ENCODE measurements at regions not wholly inside any gene's neighbourhood (a gene's known extent, or its start where the extent isn't known, plus 50 kb on each side); places are given as distances from the start of the nearest gene placed in this dataset.

GRCh38 chr13:105343134-105343806 is 1192.2 kb downstream of the EFNB2 start:
- H3K27ac ChIP-seq (ENCODE audit: low read depth, low read length, poor library complexity, severe bottlenecking): no peak overlapping the region
- intact Hi-C loops (cut with micrococcal nuclease; ENCODE audit: unreplicated experiment): no loop called here
- no peaks in the 10 kb centered on the region for H3K9me3 ChIP-seq (ENCODE audit: low read length)
- no peak for TF ChIP-seq EZH2phosphoT487 (IDR thresholded peaks at IDR 0.05; ENCODE audit: borderline replicate concordance, low read depth, low read length)
- no peak for TF ChIP-seq CTCF (conservative IDR thresholded peaks at IDR 0.05; ENCODE audit: low read length)
- H4K20me1 ChIP-seq (ENCODE audit: insufficient read depth, low read length): no peaks in the 10 kb centered on the region
- no peaks in the 10 kb centered on the region for H3K4me1 ChIP-seq (ENCODE audit: insufficient read depth, low read length, poor library complexity, severe bottlenecking)
- H3K9me2 ChIP-seq (ENCODE audit: insufficient read depth, low read length): no peaks in the 10 kb centered on the region
- CTCF ChIA-PET (ENCODE audit: unreplicated experiment): no interaction called here
- POLR2A ChIA-PET: interaction anchor here (0.8 kb wide), 1 partner anchor 27 kb away, joined by 4 read pairs; no protein-coding TSS in a partner anchor
- no peak for DNase-seq (ENCODE audit: low spot score)
- no TSS peak for BruUV-seq (replicated peaks)
- H3K4me3 ChIP-seq (ENCODE audit: low read depth, low read length, poor library complexity, severe bottlenecking): no peak overlapping the region
- no peak overlapping the region for H3K4me2 ChIP-seq (ENCODE audit: low read length)
- no peaks in the 10 kb centered on the region for H3K36me3 ChIP-seq (ENCODE audit: insufficient read depth, low read length)
- no peak overlapping the region for H2AFZ ChIP-seq (ENCODE audit: low read length)
- no peaks in the 10 kb centered on the region for H3K79me2 ChIP-seq (ENCODE audit: insufficient read depth, low read depth, low read length)

- no peaks in the 10 kb centered on the region for H3K9me3 ChIP-seq (ENCODE audit: low read length)
- H3K36me3 ChIP-seq (ENCODE audit: insufficient read depth, low read length): no peaks in the 10 kb centered on the region
- no TSS peak for BruUV-seq (replicated peaks)
- no peak overlapping the region for H3K27ac ChIP-seq (ENCODE audit: low read depth, low read length, poor library complexity, severe bottlenecking)
- no peaks in the 10 kb centered on the region for H3K9me2 ChIP-seq (ENCODE audit: insufficient read depth, low read length)
- no peaks in the 10 kb centered on the region for H3K79me2 ChIP-seq (ENCODE audit: insufficient read depth, low read depth, low read length)
- no peaks in the 10 kb centered on the region for H4K20me1 ChIP-seq (ENCODE audit: insufficient read depth, low read length)
- no peak overlapping the region for H3K4me2 ChIP-seq (ENCODE audit: low read length)
- H3K4me3 ChIP-seq (ENCODE audit: low read depth, low read length, poor library complexity, severe bottlenecking): no peak overlapping the region
- CTCF ChIA-PET (ENCODE audit: unreplicated experiment): no interaction called here
- H2AFZ ChIP-seq (ENCODE audit: low read length): no peak overlapping the region
- TF ChIP-seq EZH2phosphoT487 (IDR thresholded peaks at IDR 0.05; ENCODE audit: borderline replicate concordance, low read depth, low read length): no peak
- no peak for TF ChIP-seq CTCF (conservative IDR thresholded peaks at IDR 0.05; ENCODE audit: low read length)
- no peak for DNase-seq (ENCODE audit: low spot score)
- intact Hi-C loops (cut with micrococcal nuclease; ENCODE audit: unreplicated experiment): no loop called here
- POLR2A ChIA-PET: no interaction called here
- no peaks in the 10 kb centered on the region for H3K4me1 ChIP-seq (ENCODE audit: insufficient read depth, low read length, poor library complexity, severe bottlenecking)
These were observed 1193.1 kb downstream of the EFNB2 start for GRCh38 chr13:105342281-105342820.

GRCh38 chr13:105341758-105342157 is 1193.7 kb downstream of the EFNB2 start:
- no TSS peak for BruUV-seq (replicated peaks)
- TF ChIP-seq EZH2phosphoT487 (IDR thresholded peaks at IDR 0.05; ENCODE audit: borderline replicate concordance, low read depth, low read length) (no peak), CTCF (conservative IDR thresholded peaks at IDR 0.05; ENCODE audit: low read length) (no peak)
- Histone ChIP-seq H3K4me3 (ENCODE audit: low read depth, low read length, poor library complexity, severe bottlenecking) (no peak overlapping the region), H3K27ac (ENCODE audit: low read depth, low read length, poor library complexity, severe bottlenecking) (no peak overlapping the region), H3K79me2 (ENCODE audit: insufficient read depth, low read depth, low read length) (no peaks in the 10 kb centered on the region), H3K4me1 (ENCODE audit: insufficient read depth, low read length, poor library complexity, severe bottlenecking) (no peaks in the 10 kb centered on the region), H2AFZ (ENCODE audit: low read length) (no peak overlapping the region), H3K9me3 (ENCODE audit: low read length) (no peaks in the 10 kb centered on the region), H3K9me2 (ENCODE audit: insufficient read depth, low read length) (no peaks in the 10 kb centered on the region), H3K4me2 (ENCODE audit: low read length) (no peak overlapping the region), H4K20me1 (ENCODE audit: insufficient read depth, low read length) (no peaks in the 10 kb centered on the region), H3K36me3 (ENCODE audit: insufficient read depth, low read length) (no peaks in the 10 kb centered on the region)
- intact Hi-C loops (cut with micrococcal nuclease; ENCODE audit: unreplicated experiment): no loop called here
- CTCF ChIA-PET (ENCODE audit: unreplicated experiment): no interaction called here
- DNase-seq (ENCODE audit: low spot score): no peak
- POLR2A ChIA-PET: no interaction called here

Measured in OCI-LY7 (cell line).